Heart left ventricle (tissue), 16 donors: ENCODE measurements at regions not wholly inside any gene's neighbourhood (a gene's known extent, or its start where the extent isn't known, plus 50 kb on each side); places are given as distances from the start of the nearest gene placed in this dataset.
A peak's percentile ranks its signal among the peaks of the same experiment; 100 is the strongest.

ENCODE experiments used
- ATAC-seq, 4 donors: fragments of 200-7000 bp; cut with Tn5 transposase; one replicate each; pipeline ENCODE4 v1.9.1; 2020 to 2022; ENCODE audit warnings: moderate library complexity in 4 of 4, mild to moderate bottlenecking in 3 of 4, moderate number of reproducible peaks in 1 of 4
- DNase-seq, 5 donors: peaks; one replicate each; pipeline ENCODE4 v3.0.0-alpha.2; 2020
- H3K27ac ChIP-seq, 12 donors: fragments of 200-600 bp; sonication (generic) in 4 of 12; one replicate each; pipeline versions ENCODE4 v1.5.0 to v1.8.0; 2016 to 2022; ENCODE audit warnings: mild to moderate bottlenecking in 2 of 12
- H3K27me3 ChIP-seq, 9 donors: fragments of 200-600 bp; sonication (generic) in 2 of 9; one replicate each; pipeline versions ENCODE4 v1.5.1 to v1.8.0; 2016 to 2022; ENCODE audit warnings: mild to moderate bottlenecking in 3 of 9
- H3K36me3 ChIP-seq, 9 donors: fragments of 200-600 bp; sonication (generic) in 2 of 9; one replicate each; pipeline versions ENCODE4 v1.5.0 to v1.8.0; 2018 to 2022; ENCODE audit warnings: mild to moderate bottlenecking in 2 of 9
- H3K4me1 ChIP-seq, 12 donors: fragments of 200-600 bp; sonication (generic) in 4 of 12; one replicate each; pipeline versions ENCODE4 v1.5.0 to v1.8.0; 2016 to 2022; ENCODE audit warnings: mild to moderate bottlenecking in 3 of 12
- H3K4me3 ChIP-seq, 12 donors: fragments of 200-600 bp; sonication (generic) in 4 of 12; one replicate each; pipeline versions ENCODE4 v1.5.0 to v1.8.0; 2017 to 2022; ENCODE audit warnings: mild to moderate bottlenecking in 9 of 12, moderate library complexity in 4 of 12
- H3K9me3 ChIP-seq, 12 donors: fragments of 200-600 bp; sonication (generic) in 4 of 12; one replicate each; pipeline versions ENCODE4 v1.5.0 to v1.8.0; 2016 to 2022; ENCODE audit warnings: mild to moderate bottlenecking in 1 of 12
- POLR2A ChIP-seq, 2 donors: fragments of 450-650 bp; IDR thresholded peaks; one replicate each; pipeline ENCODE4 v1.6.1; 2017; ENCODE audit warnings: antibody characterized with exemption in 2 of 2, mild to moderate bottlenecking in 2 of 2, moderate library complexity in 2 of 2
- whole genome bisulfite sequencing, 4 donors: extraction: QIAGEN DNeasy Blood & Tissue Kit in 2 of 4; methylation state at CpG; one replicate each; pipeline versions ENCODE4 v1.1.5 to v1.1.7; 2013 to 2018; 5-methylcytosine and 5-hydroxymethylcytosine counted together
- intact Hi-C, 10 donors: fragments of 100-400 bp; cut with DNase I; formaldehyde crosslinking; loops; one replicate each; pipeline versions ENCODE4 v1.11.1 to v1.14.2; 2022
- TF ChIP-seq, protein P1 (sequence below), 12 donors: fragments of 200-600 bp; sonication (generic) in 4 of 12; IDR thresholded peaks; one replicate each; pipeline versions ENCODE4 v1.5.0 to v1.8.0; 2018 to 2022; ENCODE audit warnings: antibody characterized with exemption in 12 of 12, mild to moderate bottlenecking in 5 of 12
- donor health status: ischemic (EF 13 %, LVEDD 7.1; RV severe dilation, severe dysfunction).
- donor health status: healthy with polysubstance abuse.
- donor health status: DM: no; HTN: yes; CAD: no.
- donor health status: DM: no; HTN: no; CAD: no.
- donor health status: ischemic (EF 25% LVEDD 6.9; RV normal size, moderate dysfunction).
- donor health status: ischemic (EF 25% LVEDD 5.7; RV mildly dilated, moderate dysfunction).
- donor health status: healthy.
- donor health status: DM: yes; HTN: yes; CAD: no.
- donor health status: ischemic (EF 35%, LVEDD 5.7; RV mildly dilated, moderate dysfunction).
- donor health status: nonischemic (EF 11% LVEDD 7.7; RV severe dilation, severe dysfunction).
- donor health status: DM: yes; HTN: yes; CAD: no.
- donor health status: PGD.
- donor health status: ischemic (EF 29% LVEDD 5.4; RV normal size, mild dysfunction).
- donor health status: nonischemic (EF 23%, LVEDD 6.1; RV moderate dilation, normal function).

DNA sequence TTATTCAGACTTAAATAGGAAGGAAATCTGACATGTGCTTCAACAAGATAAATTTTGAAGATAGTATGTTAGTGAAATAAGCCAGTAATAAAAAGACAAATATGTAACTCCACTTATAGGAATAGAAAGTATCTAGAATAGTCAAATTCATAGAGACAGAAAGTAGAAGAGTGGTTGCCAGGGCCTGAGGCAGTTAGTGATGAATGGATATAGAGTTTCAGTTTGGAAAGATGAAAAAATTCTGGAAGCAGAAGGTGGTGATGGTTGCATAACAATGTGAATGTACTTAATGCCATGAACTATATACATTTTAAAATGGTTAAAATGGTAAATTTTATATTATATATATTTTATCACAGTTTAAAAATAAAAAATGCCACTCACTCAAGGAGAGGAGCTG is 54.3 kb downstream of the HAND2 start:
- intact Hi-C loops, result loop anchor here in 1 of 10 donors (5.0 kb wide), 1 partner anchor 33 kb away; no protein-coding TSS in a partner anchor
- Histone ChIP-seq H3K27me3 (no peaks in the 10 kb centered on the region), H3K36me3 (no peaks in the 10 kb centered on the region), H3K4me1 (no peaks in the 10 kb centered on the region), H3K27ac (no peak overlapping the region), H3K9me3 (no peaks in the 10 kb centered on the region), H3K4me3 (no peak overlapping the region)
- ATAC-seq (no peak), DNase-seq (no peak)
- TF ChIP-seq, protein P1, sequence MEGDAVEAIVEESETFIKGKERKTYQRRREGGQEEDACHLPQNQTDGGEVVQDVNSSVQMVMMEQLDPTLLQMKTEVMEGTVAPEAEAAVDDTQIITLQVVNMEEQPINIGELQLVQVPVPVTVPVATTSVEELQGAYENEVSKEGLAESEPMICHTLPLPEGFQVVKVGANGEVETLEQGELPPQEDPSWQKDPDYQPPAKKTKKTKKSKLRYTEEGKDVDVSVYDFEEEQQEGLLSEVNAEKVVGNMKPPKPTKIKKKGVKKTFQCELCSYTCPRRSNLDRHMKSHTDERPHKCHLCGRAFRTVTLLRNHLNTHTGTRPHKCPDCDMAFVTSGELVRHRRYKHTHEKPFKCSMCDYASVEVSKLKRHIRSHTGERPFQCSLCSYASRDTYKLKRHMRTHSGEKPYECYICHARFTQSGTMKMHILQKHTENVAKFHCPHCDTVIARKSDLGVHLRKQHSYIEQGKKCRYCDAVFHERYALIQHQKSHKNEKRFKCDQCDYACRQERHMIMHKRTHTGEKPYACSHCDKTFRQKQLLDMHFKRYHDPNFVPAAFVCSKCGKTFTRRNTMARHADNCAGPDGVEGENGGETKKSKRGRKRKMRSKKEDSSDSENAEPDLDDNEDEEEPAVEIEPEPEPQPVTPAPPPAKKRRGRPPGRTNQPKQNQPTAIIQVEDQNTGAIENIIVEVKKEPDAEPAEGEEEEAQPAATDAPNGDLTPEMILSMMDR (IDR thresholded peaks at IDR 0.05), result no peak
- TF ChIP-seq POLR2A (IDR thresholded peaks at IDR 0.05), result no peak

DNA sequence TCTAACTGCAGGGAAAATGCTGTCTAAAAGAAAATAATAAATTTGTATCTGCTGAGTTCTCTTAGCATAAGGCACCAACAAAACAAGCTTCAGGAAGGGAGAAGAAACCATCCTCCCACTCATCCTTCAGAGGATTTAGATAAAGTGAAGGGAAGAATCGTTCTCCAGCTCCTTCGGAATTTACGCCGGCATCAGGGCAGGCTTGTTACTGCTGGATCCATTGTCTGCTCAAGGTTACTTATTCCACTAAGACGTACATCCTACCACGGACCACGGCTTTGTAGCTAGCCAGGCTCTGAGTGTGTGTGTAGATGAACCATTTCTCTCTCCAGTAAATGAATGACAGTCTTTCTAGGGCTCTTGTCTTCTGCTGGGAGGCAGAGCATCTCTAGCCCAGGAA is 60.4 kb downstream of the HAND2 start:
- H3K27me3 ChIP-seq, result no peaks in the 10 kb centered on the region
- WGBS, 4 donors, result 74 to 83% (median 79%) methylated on average over 7 of the region's 7 CpGs
- ATAC-seq, result no peak
- TF ChIP-seq POLR2A (IDR thresholded peaks at IDR 0.05), result no peak
- TF ChIP-seq, protein P1 (IDR thresholded peaks at IDR 0.05), result no peak
- no peaks in the 10 kb centered on the region for H3K36me3 ChIP-seq
- H3K4me3 ChIP-seq, result no peak overlapping the region
- H3K27ac ChIP-seq, result no peak overlapping the region
- no peak for DNase-seq
- H3K4me1 ChIP-seq, result no peaks in the 10 kb centered on the region
- no peaks in the 10 kb centered on the region for H3K9me3 ChIP-seq
- intact Hi-C loops, result no loop called here

DNA sequence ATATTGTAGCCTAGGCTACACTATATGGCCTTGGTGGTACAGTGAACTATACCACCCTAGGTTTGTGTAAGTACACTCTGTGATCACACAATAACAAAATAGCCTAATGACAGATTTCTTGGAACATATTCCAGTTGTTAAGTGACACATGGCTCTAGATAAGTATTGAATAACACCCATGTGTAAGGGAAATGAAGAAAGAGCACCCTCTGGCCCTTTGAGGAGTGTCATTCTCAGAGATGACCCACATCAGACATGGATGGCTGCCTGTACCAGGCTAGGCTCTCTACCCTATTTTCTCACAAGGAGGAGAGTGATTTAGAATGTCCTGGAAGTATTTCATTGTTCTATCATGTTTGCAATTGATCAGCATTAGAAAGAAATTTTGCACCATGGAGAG is 61.7 kb downstream of the HAND2 start:
- no peak for DNase-seq
- H3K36me3 ChIP-seq, result no peaks in the 10 kb centered on the region
- no peak overlapping the region for H3K27ac ChIP-seq
- no peak overlapping the region for H3K4me3 ChIP-seq
- H3K4me1 ChIP-seq, result no peaks in the 10 kb centered on the region
- intact Hi-C loops, result no loop called here
- TF ChIP-seq POLR2A (IDR thresholded peaks at IDR 0.05), result no peak
- TF ChIP-seq, protein P1 (IDR thresholded peaks at IDR 0.05), result no peak
- no peaks in the 10 kb centered on the region for H3K27me3 ChIP-seq
- peak in 3 of 4 donors; percentile 20 to 41 (median 22) for ATAC-seq
- no peaks in the 10 kb centered on the region for H3K9me3 ChIP-seq

DNA sequence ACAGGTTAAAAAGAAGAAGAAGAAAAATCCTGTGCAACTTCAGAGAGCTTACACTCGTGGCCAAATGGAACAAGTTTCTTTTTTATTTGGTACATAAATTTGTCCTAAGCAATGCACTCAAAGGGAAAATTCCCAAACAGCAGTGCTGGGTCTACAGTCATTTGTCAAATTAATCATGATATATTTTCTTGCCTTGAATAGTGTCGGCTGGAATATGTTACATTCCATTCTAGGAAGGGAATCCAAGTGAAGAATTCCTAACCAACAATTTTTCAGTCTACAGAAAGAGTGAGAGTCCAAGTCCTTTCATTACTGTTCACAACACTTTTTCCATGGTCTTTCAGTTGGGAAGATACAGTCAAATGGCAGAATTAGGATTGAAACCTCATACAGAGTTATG is 63.9 kb downstream of the HAND2 start:
- intact Hi-C loops, result no loop called here

More for the DNA sequence above, 63.9 kb downstream of the HAND2 start:
- Histone ChIP-seq H3K27me3 (no peaks in the 10 kb centered on the region), H3K4me3 (no peak overlapping the region), H3K27ac (no peak overlapping the region), H3K36me3 (no peaks in the 10 kb centered on the region), H3K9me3 (no peaks in the 10 kb centered on the region), H3K4me1 (peaks cover 0 to 5% (median 0%) of the 10 kb centered on the region in 12 donors)
- DNase-seq, result no peak
- no peak for TF ChIP-seq POLR2A (IDR thresholded peaks at IDR 0.05)
- TF ChIP-seq, protein P1 (IDR thresholded peaks at IDR 0.05), result no peak
- WGBS, 4 donors, result 62 to 84% (median 74%) methylated on average over 2 of the region's 2 CpGs
- no peak for ATAC-seq
